HG03139 (cell line): ENCODE measurements at regions not wholly inside any gene's neighbourhood (a gene's known extent, or its start where the extent isn't known, plus 50 kb on each side); places are given as distances from the start of the nearest gene placed in this dataset.
"Not testable (repeated sequence)": the region's sequence is repeated elsewhere in the genome, so short reads cannot be mapped to it uniquely, and the experiment has no call there.

Source experiments
- ATAC-seq: cut with Tn5 transposase; IDR thresholded peaks from one replicate; pipeline ENCODE4 v1.9.1; 2021; ENCODE audit not compliant: unreplicated experiment

DNA sequence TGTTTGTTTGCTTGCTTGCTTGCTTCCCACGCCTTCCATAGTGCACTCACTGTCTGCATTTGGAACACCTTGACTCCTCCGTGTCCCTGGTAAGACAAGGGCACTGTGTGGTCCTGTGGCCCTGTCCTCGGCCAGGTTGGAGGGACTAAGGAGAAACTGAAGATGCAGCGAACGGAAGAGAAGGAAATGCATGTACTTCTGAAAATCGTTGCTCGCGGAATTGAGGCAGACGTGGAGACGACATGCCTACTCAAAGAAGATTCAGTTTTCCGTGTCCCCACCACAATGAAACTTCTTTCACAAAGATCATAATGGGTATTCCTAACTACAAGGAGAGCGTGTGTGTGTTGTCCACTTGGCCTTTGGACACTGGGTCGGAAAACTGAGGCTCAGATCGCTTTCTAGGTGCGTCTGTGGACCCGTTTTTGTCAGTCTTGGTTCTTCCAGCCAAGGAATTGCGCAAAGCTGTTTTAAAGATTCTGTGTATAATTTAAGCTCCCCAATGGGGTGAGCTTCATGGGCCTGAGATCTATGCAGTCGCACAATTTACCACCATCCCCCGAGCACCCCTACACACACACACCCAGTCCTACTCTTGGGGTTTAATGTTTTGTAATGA lies 120.4 kb upstream of the ZNF184 start:
- peak; percentile 9 for ATAC-seq

DNA sequence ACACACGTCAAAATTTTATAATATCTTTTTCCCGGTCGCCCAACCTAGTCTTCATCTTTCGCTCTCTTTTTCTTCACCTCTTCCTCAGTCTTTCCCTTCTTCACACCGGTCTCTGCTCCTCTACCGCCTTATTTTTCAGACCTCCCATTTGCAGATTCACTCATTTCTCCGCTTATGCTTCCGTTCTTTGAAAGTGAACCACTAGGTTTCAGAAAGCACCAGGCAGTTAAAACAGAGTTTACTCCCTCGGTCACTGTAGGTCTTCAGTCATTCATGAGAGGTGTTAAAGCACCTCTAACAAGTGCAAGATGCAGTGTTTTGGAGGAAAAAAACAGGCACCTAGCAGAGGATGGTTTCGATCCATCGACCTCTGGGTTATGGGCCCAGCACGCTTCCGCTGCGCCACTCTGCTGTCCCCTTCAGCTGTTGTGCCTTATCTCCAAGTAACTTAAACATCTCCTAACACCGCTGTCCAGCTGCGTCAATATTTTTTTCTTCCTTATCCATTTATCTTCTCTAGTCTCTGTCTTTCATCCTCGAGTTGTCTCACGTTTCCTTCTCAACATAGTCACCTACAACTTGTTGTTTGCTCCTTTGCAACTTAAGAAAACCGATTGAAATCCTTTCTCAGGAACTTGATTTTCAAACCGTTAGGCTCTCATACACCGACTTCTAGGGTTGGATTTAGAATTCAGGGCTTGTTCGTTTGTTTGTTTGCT lies 119.7 kb upstream of the ZNF184 start:
- peak; percentile 78 for ATAC-seq

- no peak for ATAC-seq
Observed at GRCh38 chr6:27591699-27592480, 119.0 kb upstream of the ZNF184 start.

GRCh38 chr6:27585316-27585715 lies 112.4 kb upstream of the ZNF184 start:
- not testable (repeated sequence) for ATAC-seq

GRCh38 chr6:27584326-27584725 lies 111.4 kb upstream of the ZNF184 start:
- ATAC-seq = no peak

GRCh38 chr6:27582928-27583725 lies 110.2 kb upstream of the ZNF184 start:
- ATAC-seq = no peak

- no peak for ATAC-seq
Observed at GRCh38 chr6:27579973-27580372, 107.1 kb upstream of the ZNF184 start.

GRCh38 chr6:27577922-27578321 lies 105.0 kb upstream of the ZNF184 start:
- no peak for ATAC-seq

- no peak for ATAC-seq
Observed at GRCh38 chr6:27575594-27576361, 102.9 kb upstream of the ZNF184 start.

- no peak for ATAC-seq
Observed at GRCh38 chr6:27568226-27568897, 95.5 kb upstream of the ZNF184 start.

GRCh38 chr6:27565839-27566779 lies 93.2 kb upstream of the ZNF184 start:
- no peak for ATAC-seq

DNA sequence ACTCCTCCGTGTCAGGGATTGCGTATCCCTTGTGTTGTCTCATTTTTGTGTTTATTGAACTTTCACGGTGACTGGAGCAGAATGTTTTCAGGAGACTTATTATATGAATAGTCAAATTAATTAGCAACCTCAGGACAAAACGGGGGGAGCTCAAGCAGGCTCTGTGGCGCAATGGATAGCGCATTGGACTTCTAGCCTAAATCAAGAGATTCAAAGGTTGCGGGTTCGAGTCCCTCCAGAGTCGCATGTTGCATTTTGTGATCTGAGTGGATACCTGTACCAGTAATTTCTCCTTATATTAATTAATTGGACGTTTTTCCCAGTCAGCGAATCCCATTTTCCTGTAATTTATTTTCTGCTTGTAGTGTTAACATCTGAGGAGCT lies 89.1 kb upstream of the ZNF184 start:
- no peak for ATAC-seq

- no peak for ATAC-seq
Observed at GRCh38 chr6:27558028-27558724, 85.3 kb upstream of the ZNF184 start.

- ATAC-seq = no peak
Observed at GRCh38 chr6:27556406-27556805, 83.5 kb upstream of the ZNF184 start.

- ATAC-seq = peak; percentile 79
Observed at GRCh38 chr6:27553123-27553904, 80.4 kb upstream of the ZNF184 start.

DNA sequence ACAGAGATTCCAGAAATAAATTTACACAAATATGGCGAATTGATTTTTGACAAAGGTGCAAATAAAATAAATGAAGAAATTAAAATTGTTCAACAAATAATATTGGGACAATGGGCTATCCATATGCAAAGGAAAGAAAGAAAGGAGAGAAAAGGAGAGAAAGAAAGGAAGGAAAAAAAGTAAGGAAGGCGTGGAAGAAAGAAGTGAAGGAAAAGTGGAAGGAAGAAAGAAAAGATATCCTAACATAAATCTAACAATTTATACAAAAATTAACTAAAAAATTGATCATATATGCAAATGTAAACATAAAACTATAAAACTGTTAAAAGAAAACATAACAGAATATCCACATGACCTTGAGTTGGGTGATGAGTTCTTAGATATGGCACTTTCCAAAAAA lies 78.7 kb upstream of the ZNF184 start:
- no peak for ATAC-seq

DNA sequence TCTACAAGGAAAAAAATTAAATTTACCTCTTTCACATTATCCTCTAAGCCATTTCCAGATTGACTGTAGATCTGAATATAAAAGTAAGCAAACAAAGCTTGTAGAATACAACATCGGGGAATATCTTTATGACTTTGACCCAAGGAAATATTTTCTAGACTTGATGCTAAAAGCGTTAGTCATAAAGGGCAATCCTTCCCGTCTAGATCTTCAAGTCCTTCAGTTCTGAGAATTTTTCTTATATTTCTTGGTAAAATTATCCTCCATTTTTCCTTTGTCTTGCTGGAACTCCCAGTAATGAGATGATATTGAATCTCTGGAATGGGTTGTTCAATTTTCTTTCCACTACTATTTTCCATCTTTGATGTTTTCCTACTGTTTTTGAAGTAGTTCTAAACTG lies 77.8 kb upstream of the ZNF184 start:
- no peak for ATAC-seq

DNA sequence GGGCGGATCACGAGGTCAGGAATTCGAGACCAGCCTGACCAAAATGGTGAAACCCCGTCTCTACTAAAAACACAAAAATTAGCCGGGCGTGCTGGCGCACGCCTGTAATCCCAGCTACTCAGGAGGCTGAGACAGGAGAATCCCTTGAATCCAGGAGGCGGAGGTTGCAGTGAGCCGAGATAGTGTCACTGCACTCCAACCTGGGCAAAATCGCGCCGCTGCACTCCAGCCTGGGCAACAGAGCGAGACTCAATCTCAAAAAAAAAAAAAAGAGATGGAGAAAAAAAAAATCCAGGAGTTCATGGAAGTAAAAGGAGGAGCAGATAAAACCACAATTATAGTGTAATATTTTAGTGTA lies 76.3 kb upstream of the ZNF184 start:
- not testable (repeated sequence) for ATAC-seq
